GM18519 (cell line): ENCODE measurements at regions not wholly inside any gene's neighbourhood (a gene's known extent, or its start where the extent isn't known, plus 50 kb on each side); places are given as distances from the start of the nearest gene placed in this dataset.

Source experiments
- ATAC-seq: cut with Tn5 transposase; IDR thresholded peaks from one replicate; pipeline ENCODE4 v1.9.1; 2021; ENCODE audit warnings: mild to moderate bottlenecking, moderate library complexity; ENCODE audit not compliant: unreplicated experiment, low FRiP score

GRCh38 chr13:47472516-47472915 is 528.6 kb downstream of the SUCLA2 start:
- ATAC-seq = no peak

GRCh38 chr13:47463726-47464125 is 537.3 kb downstream of the SUCLA2 start:
- ATAC-seq = no peak

GRCh38 chr13:47463002-47463401 is 538.1 kb downstream of the SUCLA2 start:
- no peak for ATAC-seq

DNA sequence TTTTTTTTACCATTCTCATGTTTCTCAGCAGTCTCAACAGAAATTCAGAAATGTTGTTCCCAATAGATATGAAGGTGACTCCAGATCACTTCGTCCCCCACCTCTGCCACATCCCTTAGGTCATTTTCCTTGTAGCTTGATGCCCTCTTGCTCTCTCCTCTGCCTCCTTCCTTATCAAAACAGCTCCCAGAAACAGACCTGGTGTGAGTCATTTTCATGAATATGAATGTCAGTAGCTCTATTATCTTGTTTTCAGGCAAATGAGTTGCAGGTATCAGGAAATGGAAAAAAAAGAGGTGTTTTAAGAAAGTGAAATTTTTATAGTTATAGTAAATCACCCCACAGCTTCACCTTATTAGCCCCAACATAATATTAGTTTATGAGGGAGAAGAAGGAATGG is 539.3 kb downstream of the SUCLA2 start:
- no peak for ATAC-seq

DNA sequence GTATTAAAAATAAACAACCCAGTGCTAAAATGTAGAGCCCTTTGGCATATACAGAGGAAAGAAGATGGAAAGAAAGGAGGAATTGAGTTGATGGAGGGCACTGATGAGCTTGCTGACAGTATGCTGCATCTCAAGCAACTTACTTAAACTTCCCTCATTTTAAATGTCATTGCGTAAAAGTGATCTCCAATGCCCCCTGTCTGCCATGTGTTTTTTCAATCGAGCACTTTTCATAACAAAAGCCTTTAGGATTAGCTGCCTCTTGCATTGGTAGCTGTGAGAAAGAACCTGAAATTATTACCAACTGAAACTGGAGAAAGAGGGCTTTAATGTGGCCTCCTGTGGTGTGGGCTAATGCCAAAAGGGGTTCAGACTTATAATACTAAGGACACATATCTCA is 541.6 kb downstream of the SUCLA2 start:
- no peak for ATAC-seq

DNA sequence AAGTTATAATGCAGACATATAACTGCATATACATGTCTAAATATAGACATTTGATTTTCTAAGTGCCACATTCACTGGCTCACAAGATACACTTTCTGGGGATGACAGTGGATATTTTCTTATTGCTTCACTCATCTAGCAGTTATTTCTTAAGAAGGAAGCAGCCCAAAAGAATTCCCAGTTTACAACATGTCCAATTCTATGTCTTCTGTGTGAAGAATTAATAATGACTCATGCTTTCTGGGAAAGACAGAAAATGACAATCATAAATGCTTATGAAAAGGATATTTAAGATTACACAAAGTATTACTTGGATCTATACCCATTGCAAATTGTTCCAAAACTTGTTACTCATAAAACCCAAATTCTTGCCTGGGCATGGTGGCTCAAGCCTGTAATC is 543.4 kb downstream of the SUCLA2 start:
- no peak for ATAC-seq

DNA sequence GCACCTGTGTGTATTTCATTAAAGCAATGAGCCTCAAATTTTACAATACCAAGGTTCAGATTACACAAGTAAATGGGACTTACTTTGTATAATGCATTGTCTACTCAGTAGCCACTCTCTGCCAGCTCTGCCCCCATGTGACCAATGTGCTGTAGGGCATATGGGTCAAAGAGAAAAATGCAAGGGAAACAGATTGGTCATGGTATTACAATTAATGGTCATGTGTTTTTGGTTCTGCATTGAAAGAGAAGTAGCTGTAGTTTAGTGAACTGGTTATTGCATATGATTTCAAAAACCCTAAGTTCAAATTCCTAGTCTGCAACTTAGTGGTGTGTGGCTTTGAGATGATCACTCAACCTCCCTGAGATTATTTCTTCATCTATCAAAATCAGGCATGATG is 545.4 kb downstream of the SUCLA2 start:
- ATAC-seq = no peak

GRCh38 chr13:47454986-47455385 is 546.1 kb downstream of the SUCLA2 start:
- no peak for ATAC-seq

GRCh38 chr13:47437406-47437805 is 540.6 kb upstream of the HTR2A start:
- no peak for ATAC-seq

DNA sequence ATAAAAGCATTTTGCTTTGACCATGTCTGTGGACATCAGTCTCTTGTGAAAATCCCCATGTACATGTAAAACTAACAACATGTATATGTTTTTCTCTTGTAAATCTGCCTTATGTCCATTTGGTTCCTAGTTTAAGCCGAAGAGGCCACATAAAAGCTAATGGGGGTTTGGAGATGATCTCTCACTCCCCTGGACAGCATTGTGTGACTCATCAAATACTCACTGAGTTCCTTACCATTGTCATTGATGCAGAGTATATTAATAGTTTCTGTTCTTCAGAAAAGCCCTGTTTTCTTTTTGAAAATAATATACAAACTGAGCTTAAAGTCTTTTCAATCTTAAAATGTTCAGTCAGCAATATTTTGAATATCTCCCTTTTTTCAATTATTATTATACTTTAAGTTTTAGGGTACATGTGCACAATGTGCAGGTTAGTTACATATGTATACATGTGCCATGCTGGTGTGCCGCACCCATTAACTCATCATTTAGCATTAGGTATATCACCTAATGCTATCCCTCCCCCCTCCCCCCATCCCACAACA is 536.7 kb upstream of the HTR2A start:
- no peak for ATAC-seq

GRCh38 chr13:47426126-47426849 is 529.4 kb upstream of the HTR2A start:
- ATAC-seq = no peak

DNA sequence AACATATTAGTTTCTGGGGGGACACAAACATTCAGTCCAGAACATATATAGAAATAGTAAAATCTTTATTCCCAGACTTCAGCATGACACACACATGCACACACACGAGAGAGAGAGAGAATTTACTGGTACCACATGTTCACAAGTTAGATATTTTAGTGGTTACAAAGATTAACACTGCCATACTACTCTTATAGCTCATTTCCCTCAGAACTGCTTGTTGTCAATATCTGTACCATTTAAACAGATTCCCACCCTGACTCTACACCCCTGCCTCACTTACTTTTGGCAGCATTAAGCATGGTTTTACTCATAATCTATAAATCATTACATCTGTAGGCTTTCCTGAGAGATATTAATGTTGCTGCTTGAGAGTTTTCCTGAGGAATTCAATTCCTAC is 524.7 kb upstream of the HTR2A start:
- ATAC-seq = no peak

GRCh38 chr13:47420568-47420967 is 523.7 kb upstream of the HTR2A start:
- ATAC-seq = no peak

DNA sequence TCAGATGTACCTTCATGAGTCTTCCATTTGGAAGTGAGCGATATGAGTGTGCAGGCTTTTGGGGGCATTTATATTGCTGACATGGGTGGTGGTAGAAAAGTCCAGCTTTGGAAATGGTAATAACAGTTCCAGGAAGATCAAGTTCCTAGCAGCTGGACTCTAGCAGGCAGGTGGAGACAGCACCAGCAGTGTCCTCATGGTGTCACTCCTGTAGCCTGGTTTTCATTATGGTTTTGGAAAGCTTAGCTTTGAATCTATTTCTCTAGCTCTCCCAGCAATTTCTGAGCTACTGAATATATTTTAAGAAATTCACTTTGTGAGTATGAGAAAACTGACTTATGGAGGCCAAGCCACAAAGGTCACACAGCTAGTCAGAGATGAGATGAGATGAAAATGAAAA is 523.2 kb upstream of the HTR2A start:
- ATAC-seq = no peak

- no peak for ATAC-seq
Observed at GRCh38 chr13:47418206-47418920, 521.5 kb upstream of the HTR2A start.

DNA sequence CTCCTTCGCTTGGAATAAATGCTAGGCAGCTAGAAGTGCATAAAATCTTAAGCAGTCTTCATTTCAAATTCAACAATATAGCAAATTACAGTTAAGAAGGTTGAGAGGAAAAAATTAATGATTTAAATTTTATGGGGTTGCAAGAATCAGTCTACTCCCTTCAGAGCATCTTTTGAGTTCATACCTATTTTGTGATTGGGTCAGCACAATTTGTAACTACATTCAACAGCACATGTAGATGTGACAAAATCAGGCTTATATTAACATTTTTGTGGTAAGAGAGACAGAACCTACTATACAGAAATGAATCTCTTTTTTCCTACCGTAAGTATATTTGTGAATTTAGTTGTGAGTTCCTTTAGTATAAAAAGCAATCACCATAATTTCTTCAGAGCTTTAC is 520.6 kb upstream of the HTR2A start:
- no peak for ATAC-seq

DNA sequence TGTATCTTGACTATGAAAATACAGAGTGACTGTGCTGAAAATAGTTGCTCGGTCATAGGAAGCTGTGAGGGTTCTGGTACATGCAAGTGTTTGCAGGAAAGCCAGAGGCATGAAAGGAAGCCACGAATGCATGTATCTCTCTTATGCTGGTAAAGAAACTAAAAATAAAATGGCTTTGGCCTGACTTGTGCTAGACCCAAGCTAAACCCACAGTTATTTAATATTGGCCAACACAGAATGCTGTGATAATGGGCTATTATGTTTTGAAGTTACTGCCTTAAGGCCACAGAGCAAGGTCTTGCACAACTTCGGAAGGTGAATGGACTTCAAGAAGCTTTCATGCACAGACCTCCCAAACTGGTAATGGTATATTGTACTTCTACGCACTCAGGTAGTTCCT is 518.2 kb upstream of the HTR2A start:
- ATAC-seq = no peak

DNA sequence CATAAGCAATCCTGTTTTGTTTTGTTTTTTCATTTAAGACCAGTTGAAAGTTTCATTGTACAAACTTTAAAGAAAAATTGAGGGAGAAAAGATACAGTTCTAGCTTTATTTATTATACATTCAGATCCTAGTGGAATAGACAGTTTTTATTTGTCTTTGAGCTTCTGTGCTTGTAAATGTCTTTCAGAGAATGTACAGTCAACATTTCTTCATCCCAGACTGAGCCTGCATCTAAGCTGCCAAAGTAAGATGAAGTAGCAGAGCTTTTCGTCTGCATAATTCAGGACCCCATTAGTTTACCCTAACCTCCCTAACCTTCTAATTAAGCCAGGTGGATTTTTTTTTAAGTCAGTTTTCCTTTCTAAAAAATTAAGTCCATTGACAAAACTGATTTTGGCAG is 516.7 kb upstream of the HTR2A start:
- no peak for ATAC-seq

GRCh38 chr13:47413112-47413511 is 516.3 kb upstream of the HTR2A start:
- no peak for ATAC-seq

DNA sequence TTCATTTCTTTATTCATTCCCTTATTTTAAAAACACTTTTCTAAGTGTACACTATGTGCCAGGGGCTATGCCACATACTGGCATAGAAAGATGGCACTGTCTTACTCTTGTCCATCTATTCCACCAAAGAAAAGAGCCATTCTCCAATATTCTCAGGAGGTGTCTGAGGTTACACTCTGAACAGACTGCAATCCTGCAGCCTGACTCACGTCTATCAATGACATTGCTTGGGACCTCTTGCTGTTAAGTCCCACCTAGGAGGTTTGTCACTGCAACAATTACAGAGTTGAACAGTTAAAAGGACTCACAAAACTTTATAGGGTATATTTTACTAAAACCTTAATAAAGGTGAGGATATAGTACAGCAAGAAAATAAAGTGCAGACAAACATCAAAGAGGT is 512.9 kb upstream of the HTR2A start:
- ATAC-seq = no peak

- no peak for ATAC-seq
Observed at GRCh38 chr13:47408546-47409319, 511.9 kb upstream of the HTR2A start.
